ENCODE measurements at regions not wholly inside any gene's neighbourhood (a gene's known extent, or its start where the extent isn't known, plus 50 kb on each side); places are given as distances from the start of the nearest gene placed in this dataset.

DNA sequence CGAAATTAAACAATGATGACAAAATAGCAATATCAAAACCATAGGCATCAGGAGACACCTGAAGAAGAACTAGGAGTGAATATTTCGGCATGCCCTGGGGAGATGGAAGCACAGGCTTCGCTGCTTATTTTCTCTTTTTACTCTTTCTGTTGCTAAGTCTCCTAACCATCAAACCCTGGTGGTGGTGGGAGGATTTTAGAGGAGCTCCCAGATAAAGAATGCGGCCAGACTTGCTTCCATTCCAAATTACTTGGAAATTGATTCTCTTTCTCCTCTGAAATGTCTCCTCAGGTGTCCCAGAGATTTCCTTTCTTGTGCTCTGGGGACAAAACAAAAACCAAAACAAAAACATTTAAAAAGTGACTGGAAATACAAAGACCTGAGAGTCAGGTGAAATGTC is 243.0 kb downstream of the KBTBD8 start:
- intact Hi-C loops (cut with micrococcal nuclease) (no loop called here), in situ Hi-C loops (cut with MboI; ENCODE audit: low sequenced_read_pairs) (loop anchor here (25.0 kb wide), 1 partner anchor 96 kb away; no protein-coding TSS in a partner anchor), dilution Hi-C loops (cut with HindIII; ENCODE audit: low sequenced_read_pairs, unreplicated experiment) (no loop called here)
- Histone ChIP-seq H3K14ac (replicated peaks; ENCODE audit: low read depth, low read length) (no peak overlapping the region), H4K20me1 (ENCODE audit: insufficient read depth, low read length) (no peaks in the 10 kb centered on the region), H3K4ac (ENCODE audit: low read depth, low read length) (no peak overlapping the region), H2BK5ac (ENCODE audit: low read depth, low read length, poor library complexity, severe bottlenecking) (no peak overlapping the region), H3K9ac (ENCODE audit: low read depth, low read length) (no peak overlapping the region), H2BK120ac (ENCODE audit: low read depth, low read length) (no peak overlapping the region), H3K23ac (ENCODE audit: low read depth, low read length) (no peak overlapping the region), H2BK15ac (ENCODE audit: low read depth, low read length) (no peak overlapping the region), H3K79me1 (ENCODE audit: low read depth in 1 of 2, low read length in 2 of 2) (no peaks in the 10 kb centered on the region), H3K4me3 (ENCODE audit: insufficient read depth, low read depth, low read length) (no peak overlapping the region), H3K18ac (ENCODE audit: low read depth, low read length) (no peak overlapping the region), H3K56ac (ENCODE audit: extremely low read depth, insufficient read depth, low read length) (no peak overlapping the region), H2AFZ (replicated peaks; ENCODE audit: low read length, poor library complexity) (no peak overlapping the region), H3K9me3 (ENCODE audit: control insufficient read depth, insufficient read depth, low read length) (no peaks in the 10 kb centered on the region), H2AK9ac (replicated peaks; ENCODE audit: low read depth, low read length, poor library complexity) (no peak overlapping the region), H3K27ac (ENCODE audit: insufficient read depth, low read length) (no peak overlapping the region), H3K36me3 (ENCODE audit: control insufficient read depth, insufficient read depth, low read length) (no peaks in the 10 kb centered on the region), H4K5ac (ENCODE audit: low read depth, low read length) (no peak overlapping the region), H4K8ac (ENCODE audit: low read depth in 2 of 2, low read length in 2 of 2) (no peak overlapping the region), H2AK5ac (ENCODE audit: low read depth, low read length) (no peak overlapping the region), H3K4me1 (ENCODE audit: control insufficient read depth, insufficient read depth, low read length) (no peaks in the 10 kb centered on the region), H3K4me2 (ENCODE audit: low read depth, low read length) (no peak overlapping the region), H3K9me1 (ENCODE audit: insufficient read depth, low read length) (no peaks in the 10 kb centered on the region), H3K27me3 (ENCODE audit: control insufficient read depth, insufficient read depth, low read length) (no peaks in the 10 kb centered on the region), H4K91ac (ENCODE audit: insufficient read depth, low read depth, low read length) (no peak overlapping the region), H2BK20ac (ENCODE audit: low read depth, low read length) (no peak overlapping the region)
- ChIA-PET POLR2A (ENCODE audit: unreplicated experiment) (no interaction called here), CTCF (no interaction called here)
- DNase-seq (no peak), ATAC-seq (ENCODE audit: low read depth) (no peak)
- TF ChIP-seq RCOR1 (IDR thresholded peaks at IDR 0.05; ENCODE audit: insufficient replicate concordance, low read length) (no peak), RAD21 (IDR thresholded peaks at IDR 0.05; ENCODE audit: low read length) (no peak), RFX5 (IDR thresholded peaks at IDR 0.05; ENCODE audit: low read depth, low read length) (no peak), ELK1 (IDR thresholded peaks at IDR 0.05; ENCODE audit: borderline replicate concordance, low read depth, low read length) (no peak), POLR2A (IDR thresholded peaks at IDR 0.05; ENCODE audit: low read depth, low read length) (no peak), USF2 (IDR thresholded peaks at IDR 0.05; ENCODE audit: low read depth, low read length) (no peak), FOS (IDR thresholded peaks at IDR 0.05; ENCODE audit: low read depth, low read length) (no peak), CEBPB (IDR thresholded peaks at IDR 0.05; ENCODE audit: low read depth, low read length) (no peak), MAZ (IDR thresholded peaks at IDR 0.05; ENCODE audit: borderline replicate concordance, low read depth, low read length) (no peak), MXI1 (IDR thresholded peaks at IDR 0.05; ENCODE audit: borderline replicate concordance, low read depth, low read length) (no peak), NFE2L2 (IDR thresholded peaks at IDR 0.05; ENCODE audit: low read depth, low read length) (no peak), BHLHE40 (IDR thresholded peaks at IDR 0.05; ENCODE audit: low read depth, low read length) (no peak), CHD1 (IDR thresholded peaks at IDR 0.05; ENCODE audit: low read depth, low read length) (no peak), SMC3 (IDR thresholded peaks at IDR 0.05; ENCODE audit: low read depth, low read length) (no peak), MAFK (IDR thresholded peaks at IDR 0.05; ENCODE audit: low read depth, low read length) (no peak)
- 20% methylated on average over 1 of the region's 4 CpGs; no CpG with 5 or more reads in 1 of the 2 experiments for WGBS, 2 experiments (ENCODE audit: extremely low coverage in 2 of 2, insufficient read length in 1 of 2)
- BruUV-seq (replicated peaks): no TSS peak
